Upper lobe of right lung (tissue), 1 donor: ENCODE measurements at regions not wholly inside any gene's neighbourhood (a gene's known extent, or its start where the extent isn't known, plus 50 kb on each side); places are given as distances from the start of the nearest gene placed in this dataset.

Experiments
- ATAC-seq: fragments of 200-7000 bp; cut with Tn5 transposase; one replicate; pipeline ENCODE4 v1.9.1; 2020; ENCODE audit warnings: mild to moderate bottlenecking, moderate library complexity
- DNase-seq: peaks from one replicate; pipeline ENCODE4 v3.0.0-alpha.2; 2020
- H3K27ac ChIP-seq: fragments of 200-600 bp; one replicate; pipeline ENCODE4 v1.8.0; 2022
- H3K27me3 ChIP-seq: fragments of 200-600 bp; one replicate; pipeline ENCODE4 v1.8.0; 2022; ENCODE audit warnings: mild to moderate bottlenecking
- H3K36me3 ChIP-seq: fragments of 200-600 bp; one replicate; pipeline ENCODE4 v1.8.0; 2022
- H3K4me1 ChIP-seq: fragments of 200-600 bp; one replicate; pipeline ENCODE4 v1.8.0; 2022
- H3K4me3 ChIP-seq: fragments of 200-600 bp; one replicate; pipeline ENCODE4 v1.8.0; 2022; ENCODE audit warnings: mild to moderate bottlenecking
- H3K9me3 ChIP-seq: fragments of 200-600 bp; one replicate; pipeline ENCODE4 v1.8.0; 2022
- CTCF ChIP-seq: fragments of 200-600 bp; IDR thresholded peaks from one replicate; pipeline ENCODE4 v1.8.0; 2022; ENCODE audit warnings: antibody characterized with exemption
- intact Hi-C: fragments of 100-400 bp; cut with DNase I; formaldehyde crosslinking; loops from one replicate; pipeline ENCODE4 v1.11.0; 2022
- donor health status: DM: no; HTN: yes; CAD: no; lungs with severe emphysema.

GRCh38 chr12:90122681-90123080 lies 414.0 kb upstream of the ATP2B1 start:
- DNase-seq, result no peak
- Histone ChIP-seq H3K27me3 (no peaks in the 10 kb centered on the region), H3K4me3 (no peak overlapping the region), H3K9me3 (peaks cover 10% of the 10 kb centered on the region), H3K27ac (no peak overlapping the region), H3K36me3 (no peaks in the 10 kb centered on the region), H3K4me1 (no peaks in the 10 kb centered on the region)
- no peak for TF ChIP-seq CTCF
- ATAC-seq, result no peak
- intact Hi-C loops, result no loop called here

GRCh38 chr12:90120627-90121026 lies 412.0 kb upstream of the ATP2B1 start:
- Histone ChIP-seq H3K4me3 (no peak overlapping the region), H3K4me1 (no peaks in the 10 kb centered on the region), H3K36me3 (no peaks in the 10 kb centered on the region), H3K27ac (no peak overlapping the region), H3K27me3 (no peaks in the 10 kb centered on the region), H3K9me3 (peaks cover 10% of the 10 kb centered on the region)
- ATAC-seq, result no peak
- no peak for DNase-seq
- intact Hi-C loops, result no loop called here
- TF ChIP-seq CTCF, result no peak

- no peak for TF ChIP-seq CTCF
- Histone ChIP-seq H3K36me3 (no peaks in the 10 kb centered on the region), H3K27me3 (no peaks in the 10 kb centered on the region), H3K9me3 (no peaks in the 10 kb centered on the region), H3K4me3 (no peak overlapping the region), H3K27ac (no peak overlapping the region), H3K4me1 (no peaks in the 10 kb centered on the region)
- intact Hi-C loops, result no loop called here
- no peak for DNase-seq
- ATAC-seq, result no peak
Measured at GRCh38 chr12:90112666-90113065, 404.0 kb upstream of the ATP2B1 start.

GRCh38 chr12:90111791-90112580 lies 403.3 kb upstream of the ATP2B1 start:
- Histone ChIP-seq H3K27me3 (no peaks in the 10 kb centered on the region), H3K36me3 (no peaks in the 10 kb centered on the region), H3K27ac (no peak overlapping the region), H3K4me1 (no peaks in the 10 kb centered on the region), H3K9me3 (no peaks in the 10 kb centered on the region), H3K4me3 (no peak overlapping the region)
- intact Hi-C loops, result no loop called here
- ATAC-seq, result no peak
- no peak for TF ChIP-seq CTCF
- no peak for DNase-seq

- intact Hi-C loops, result no loop called here
- no peak for ATAC-seq
- no peak for DNase-seq
- no peak for TF ChIP-seq CTCF
- no peaks in the 10 kb centered on the region for H3K9me3 ChIP-seq
- no peaks in the 10 kb centered on the region for H3K27me3 ChIP-seq
- H3K36me3 ChIP-seq, result no peaks in the 10 kb centered on the region
- no peak overlapping the region for H3K27ac ChIP-seq
- no peaks in the 10 kb centered on the region for H3K4me1 ChIP-seq
- H3K4me3 ChIP-seq, result no peak overlapping the region
Measured at GRCh38 chr12:90106568-90106967, 397.9 kb upstream of the ATP2B1 start.
